Dedifferentiated amniotic fluid mesenchymal stem cell (primary cell): ENCODE measurements at regions not wholly inside any gene's neighbourhood (a gene's known extent, or its start where the extent isn't known, plus 50 kb on each side); places are given as distances from the start of the nearest gene placed in this dataset.

Experiments used
- DNase-seq: peaks from one replicate; pipeline ENCODE4 v3.0.0-alpha.2; 2016; ENCODE audit errors: extremely low spot score

DNA sequence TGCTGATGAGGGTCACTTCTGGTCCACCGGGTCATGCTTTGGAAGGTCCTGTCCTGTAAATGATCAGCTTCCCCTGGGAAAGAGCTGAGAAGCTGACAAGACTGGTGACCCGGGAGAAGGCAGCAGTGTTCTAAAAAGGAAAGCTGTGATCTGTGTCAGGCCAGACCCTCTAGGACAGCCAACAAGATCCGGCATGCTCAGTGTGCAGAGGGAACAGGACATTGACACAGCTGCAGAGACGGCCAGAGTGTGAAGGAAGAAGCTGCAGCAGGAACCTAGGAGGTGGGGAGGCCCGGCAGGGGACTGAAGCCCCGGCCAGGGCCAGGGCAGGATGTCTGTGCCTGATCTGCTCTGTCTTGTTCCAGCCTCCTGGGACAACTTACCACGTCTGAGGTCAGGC, 372.7 kb upstream of the ID2 start:
- DNase-seq, result no peak

DNA sequence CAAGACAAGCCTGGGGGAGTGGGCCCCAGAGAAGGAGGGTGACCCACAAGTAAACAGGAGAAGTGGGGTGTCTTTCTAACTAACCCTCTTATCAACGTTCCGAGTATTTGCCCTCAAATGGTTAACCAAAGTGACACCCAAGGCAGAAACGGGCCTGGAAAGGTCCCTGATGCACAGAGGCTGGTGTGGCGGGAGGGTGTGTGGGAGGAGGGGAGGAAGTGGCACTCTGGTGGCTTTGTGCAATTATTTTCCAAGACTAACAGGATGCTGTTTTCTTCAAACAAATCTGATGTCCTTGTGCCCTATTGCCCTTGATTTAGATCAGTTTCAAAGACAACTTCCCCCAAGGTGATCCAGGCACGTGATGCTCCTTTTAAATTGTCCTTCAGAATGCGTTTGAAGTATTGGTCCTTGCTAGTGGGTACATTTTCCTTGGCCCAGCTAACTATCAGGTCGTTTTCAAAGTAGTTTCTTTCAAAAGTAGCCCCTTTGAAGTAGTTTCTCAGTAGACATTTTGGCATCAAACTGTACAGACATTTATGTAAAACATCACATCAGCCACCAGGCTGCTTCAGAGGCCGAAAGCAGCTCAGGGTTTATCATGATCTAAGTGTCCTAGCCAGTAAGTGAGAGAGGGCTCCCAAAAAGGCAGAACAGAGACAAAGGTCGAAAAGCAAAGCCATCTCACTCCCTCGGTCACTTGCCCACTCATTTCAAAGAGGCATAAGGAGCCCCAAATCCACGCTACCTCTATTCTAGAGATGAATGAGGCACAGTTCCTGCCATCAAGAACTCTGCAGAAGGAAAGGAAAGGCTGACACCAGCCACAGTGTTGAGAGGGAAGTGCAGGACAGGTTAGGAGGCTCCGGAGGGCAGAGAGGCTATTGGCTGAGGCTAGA, 371.1 kb upstream of the ID2 start:
- DNase-seq, result no peak

DNA sequence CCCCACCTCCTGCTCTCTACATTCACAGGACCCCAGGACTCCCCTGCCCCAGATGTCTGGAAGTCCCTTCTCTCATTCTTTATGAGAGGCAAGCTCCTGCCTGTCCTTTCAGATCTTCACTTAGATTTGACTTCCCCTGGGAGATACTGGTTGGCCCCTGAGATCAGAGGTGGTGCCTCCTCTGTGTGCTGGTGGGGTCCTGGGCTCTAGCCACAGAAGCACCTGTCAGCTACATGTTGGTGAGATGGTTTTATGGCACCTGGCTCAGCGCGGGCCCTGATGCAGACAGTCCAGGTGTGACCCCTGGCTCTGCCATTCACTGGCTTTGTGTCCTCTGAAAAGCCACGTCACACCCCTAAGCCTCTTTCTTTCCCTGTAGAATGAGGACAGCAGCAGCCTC, 369.6 kb upstream of the ID2 start:
- no peak for DNase-seq

DNA sequence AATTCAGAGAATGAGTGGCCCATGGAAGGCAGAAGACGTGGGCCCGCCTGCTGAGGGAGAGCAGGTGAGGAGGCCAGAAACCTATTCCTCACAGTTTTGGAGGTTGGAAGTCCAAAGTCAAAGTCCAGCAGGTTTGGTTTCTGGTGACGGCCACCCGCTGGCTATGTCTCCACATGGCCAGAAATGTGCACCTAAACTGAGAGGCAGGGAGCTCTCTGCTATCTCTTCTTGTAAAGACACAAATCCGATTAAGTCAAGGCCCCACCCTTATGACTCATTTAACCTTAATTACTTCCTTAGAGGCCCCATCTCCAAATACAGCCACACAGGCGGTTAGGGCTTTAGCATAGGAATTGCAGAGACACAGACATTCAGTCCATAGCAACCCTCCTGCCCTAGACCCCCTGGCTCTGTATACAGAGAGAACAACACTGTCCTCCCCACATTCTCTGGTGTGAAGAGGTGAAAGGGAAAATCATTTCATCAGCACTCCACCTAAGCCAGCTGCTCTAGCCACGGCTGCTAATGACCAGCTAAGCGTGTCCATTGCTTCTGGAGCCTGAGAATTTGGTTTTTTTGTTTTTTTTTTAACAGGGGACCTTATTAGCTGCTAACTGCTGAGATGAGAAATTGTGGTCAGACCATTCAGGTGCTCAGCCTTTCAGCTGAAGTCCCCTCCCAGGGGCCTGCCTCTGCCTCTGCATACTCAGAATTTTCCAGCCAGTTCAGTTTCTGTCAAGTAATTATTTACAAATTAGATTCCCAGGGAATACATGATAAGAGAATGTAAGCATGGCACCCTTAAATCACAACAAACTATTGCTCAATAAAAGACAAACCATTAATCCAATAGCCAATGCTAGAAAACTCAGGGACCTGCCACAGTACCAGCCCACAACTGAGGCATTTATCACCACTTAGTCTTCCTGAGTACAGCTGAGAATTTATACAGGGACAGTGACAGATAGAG, 368.7 kb upstream of the ID2 start:
- DNase-seq, result no peak

DNA sequence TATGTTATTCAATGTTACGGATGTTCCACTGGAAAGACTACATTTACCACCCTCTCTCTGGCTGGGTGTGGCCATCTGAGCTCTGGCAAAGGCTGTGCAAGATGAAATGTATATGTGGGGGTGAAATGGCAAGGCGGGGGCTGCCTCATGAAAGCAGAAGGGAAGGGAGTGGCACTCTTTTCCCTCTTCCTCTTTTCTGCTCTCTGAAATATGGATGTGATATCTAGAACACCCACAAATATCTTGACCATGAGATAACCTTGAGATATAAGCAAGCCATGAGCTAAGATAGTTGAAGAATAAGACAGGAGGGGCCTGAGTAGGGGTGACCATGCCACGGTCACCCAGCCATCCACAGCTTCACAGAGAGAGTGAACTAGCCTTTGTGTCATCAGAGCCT, 367.8 kb upstream of the ID2 start:
- no peak for DNase-seq

DNA sequence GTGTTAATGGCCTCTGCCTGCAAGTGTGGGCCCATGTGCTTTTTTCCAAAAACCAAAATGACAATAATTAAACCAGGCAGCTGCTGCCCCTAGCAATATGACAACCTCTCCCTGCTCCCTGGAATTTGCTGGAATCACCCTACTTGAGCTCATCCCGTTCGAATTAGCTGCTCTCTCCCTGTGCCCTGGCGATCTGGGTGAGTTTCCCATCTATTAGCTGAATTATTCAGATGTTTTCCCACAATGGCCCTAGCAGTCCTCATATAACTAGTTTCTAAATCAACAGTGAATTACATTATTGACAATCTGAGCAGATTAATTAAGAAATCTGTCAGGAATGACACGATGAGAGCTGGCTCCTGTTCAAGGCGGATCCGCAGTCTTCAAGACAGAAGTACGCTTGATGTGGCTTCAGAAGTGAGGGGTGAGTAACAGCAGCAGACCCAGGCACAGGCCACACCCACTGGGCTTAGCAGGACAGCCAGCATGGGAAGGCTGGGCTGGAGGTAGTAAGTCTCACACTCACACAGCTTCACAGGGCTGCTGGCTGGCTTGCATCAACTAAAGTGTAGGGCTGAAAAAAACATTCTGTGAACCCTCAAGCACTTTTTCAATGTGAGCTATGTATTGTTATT, 366.2 kb upstream of the ID2 start:
- no peak for DNase-seq

DNA sequence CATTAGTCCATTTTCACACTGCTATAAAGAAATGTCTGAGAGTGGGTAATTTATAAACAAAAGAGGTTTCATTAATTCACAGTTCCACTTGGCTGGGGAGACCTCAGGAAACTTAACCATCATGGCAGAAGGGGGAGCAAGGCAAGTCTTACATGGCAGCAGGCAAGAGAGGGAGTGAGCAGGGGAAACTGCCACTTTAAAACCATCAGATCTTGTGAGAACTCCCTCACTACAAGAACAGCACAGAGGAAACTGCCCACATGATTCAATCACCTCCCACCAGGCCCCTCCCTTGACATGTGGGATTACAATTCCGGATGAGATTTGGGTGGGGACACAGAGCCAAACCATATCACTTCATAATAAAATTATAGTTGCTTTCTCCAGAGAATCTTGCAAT, 365.5 kb upstream of the ID2 start:
- no peak for DNase-seq

DNA sequence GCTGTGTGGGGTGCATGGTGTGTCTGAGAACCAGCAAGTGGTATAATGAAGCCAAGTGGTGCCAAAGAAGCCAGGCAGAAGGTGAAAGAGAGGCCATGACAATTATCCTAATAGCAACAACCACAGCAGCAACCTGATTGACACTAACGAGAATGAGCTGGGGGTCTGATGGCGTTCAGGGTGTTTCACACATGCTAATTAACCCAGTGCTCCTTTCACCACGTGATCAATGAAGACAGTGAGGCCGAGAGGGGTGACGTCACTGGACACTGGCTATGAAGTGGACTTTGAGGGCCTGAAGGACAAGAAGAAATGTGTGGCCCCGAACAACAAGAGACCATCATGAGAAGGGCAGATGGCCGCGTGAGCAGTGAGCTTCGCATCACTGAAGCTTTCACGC, 364.4 kb upstream of the ID2 start:
- DNase-seq, result no peak

DNA sequence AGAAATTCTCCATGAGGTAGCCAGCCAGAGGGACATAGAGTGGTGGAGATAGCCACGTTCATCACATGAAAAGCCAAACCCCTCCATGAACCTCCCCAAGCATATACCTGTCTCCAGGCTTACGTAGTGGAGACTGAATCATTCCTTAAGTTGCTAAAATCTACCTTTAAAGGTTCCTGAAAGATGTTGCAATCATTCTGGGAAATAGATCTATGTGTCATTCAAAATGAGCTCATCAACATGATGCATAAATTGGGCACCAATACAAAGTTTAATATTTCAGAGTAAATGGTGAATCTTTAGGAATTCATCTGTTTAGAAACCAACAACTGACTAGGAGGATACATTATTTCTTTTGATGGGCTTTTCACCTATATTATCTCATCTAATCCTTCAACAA, 362.6 kb upstream of the ID2 start:
- no peak for DNase-seq

DNA sequence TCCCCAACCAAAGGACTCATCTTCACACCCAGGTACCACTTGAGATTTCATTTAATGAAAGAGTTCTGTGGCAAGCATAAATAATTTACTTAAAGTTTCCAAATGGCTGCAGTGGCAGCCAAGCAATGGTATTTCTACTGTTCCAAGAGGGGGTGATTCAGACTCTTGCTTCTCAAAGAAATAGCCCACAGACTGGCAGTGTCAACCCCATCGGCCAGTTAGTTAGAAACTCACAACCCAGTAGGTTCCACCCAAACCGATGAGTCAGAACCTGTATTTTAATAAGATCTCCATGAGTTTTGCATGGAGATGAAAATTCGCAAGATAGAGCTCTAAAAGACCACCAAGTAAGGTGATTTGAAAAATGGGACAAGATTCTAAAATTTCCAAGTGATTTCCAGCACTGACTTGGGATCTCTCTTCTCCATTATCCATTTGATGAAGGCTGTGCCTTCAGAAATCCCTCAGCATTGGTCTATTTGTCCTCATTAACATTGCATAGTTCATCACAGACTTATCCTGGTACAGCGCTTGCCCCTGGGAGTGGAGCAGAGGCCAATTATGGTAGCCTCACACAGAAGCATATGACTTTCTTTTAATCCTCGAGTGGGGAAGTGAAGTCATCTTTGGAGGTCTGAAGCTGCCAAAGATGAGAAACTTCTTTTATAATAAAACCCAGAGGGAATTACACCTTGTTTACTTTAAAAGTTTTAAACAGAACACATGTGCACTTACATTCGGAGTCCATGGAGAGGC, 361.4 kb upstream of the ID2 start:
- no peak for DNase-seq

DNA sequence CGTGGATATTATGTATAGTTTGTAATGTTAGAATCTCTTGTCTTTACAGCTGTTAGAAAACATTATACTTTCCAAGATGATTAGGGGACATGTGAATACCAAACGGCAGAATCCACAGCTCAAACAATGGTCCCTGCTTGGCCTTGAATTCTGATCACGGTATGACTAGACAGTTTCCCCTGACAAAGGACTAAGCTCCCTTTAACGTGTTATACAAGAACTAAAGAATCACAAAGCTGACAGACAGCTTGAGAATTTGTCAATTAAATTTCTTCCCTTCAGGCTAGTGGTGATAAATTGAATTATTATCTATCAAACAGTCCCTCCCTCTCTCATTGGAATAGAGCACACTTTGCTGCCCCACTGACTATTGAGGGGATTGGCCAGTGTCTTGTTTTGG, 359.2 kb upstream of the ID2 start:
- no peak for DNase-seq

DNA sequence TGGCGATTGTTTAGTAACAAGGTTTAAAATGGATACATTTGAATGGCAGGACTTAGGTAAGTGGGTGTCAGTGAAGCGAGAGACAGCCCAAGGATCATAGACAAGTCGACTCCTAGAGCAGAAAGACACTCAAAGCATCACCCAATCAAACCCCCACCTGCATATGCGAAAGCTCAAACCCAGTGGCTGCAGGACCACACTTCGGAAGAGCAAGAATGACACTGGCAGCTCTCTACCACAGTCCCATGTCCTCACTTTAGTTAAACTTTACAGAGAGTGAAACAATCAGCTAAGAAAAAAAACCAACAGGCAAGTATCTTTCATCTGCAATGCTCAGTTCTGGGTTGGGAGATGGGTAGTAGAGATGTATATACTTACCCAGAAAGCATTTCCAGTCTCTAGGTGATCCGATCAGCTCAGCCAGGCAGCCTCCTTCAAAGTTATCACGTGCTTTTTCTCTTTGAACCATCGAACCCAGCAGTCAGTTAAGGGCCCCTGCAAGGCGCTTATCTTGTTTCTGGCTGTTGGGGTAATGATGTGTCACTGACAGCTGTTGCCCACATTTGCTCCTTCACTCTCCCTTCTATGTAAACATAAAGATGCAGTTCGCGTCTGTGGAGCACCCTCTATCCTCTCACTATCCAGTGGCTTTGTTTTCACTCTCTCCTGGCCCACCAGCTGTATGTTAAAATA, 357.5 kb upstream of the ID2 start:
- DNase-seq, result no peak

DNA sequence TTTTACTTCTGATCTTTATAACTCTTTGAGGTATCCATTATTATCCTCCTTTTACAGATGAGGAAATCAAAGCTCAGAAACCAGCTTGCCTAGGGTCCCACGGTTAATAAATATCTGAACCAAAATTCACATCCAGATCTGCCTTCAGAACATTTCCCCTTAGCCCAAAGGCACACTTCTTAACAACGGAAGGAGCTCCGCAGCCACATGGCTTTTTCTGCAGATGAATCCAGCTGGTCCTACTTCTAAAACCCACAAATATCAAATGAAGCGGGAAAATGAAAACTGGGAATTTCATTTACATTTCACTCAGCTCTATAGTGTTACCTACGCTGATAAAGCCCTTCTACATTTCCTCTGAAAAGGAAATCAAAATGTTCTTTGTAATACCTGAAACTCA, 357.0 kb upstream of the ID2 start:
- no peak for DNase-seq

DNA sequence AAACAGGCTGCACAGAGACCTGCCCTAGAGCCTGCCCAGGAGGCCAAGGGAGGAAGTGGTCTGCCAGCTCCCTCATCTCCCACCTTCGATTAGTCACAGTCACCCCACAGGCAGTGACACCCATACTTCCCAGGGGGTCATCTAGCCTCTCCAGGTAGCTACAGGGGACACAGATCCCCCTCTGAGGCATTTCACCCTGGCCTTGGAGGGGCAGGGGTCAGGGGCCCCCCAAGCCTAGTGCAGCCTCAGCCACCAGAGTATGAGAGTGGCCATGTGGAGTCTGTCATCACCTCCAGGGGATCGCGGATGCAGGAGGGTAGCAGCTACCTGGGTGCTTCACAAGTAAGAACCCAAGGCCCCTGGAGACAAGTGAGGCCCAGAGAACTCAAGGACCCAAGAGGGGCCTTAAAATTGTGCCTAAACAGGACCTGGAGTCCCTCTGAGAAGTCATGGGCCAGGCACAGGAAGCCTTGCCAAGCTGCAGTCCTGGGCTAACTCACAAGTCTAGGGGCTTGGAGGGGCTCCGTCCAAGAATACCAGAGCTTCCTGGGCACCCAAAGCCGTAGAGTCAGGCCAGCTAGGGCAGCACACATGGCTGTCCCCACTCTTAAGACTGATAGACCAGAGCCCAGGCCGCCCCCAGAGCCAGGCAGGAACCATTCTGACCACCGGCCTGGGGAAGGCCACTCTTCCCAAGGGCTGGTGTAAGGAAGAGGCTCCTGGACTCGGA, 354.3 kb upstream of the ID2 start:
- DNase-seq, result no peak

DNA sequence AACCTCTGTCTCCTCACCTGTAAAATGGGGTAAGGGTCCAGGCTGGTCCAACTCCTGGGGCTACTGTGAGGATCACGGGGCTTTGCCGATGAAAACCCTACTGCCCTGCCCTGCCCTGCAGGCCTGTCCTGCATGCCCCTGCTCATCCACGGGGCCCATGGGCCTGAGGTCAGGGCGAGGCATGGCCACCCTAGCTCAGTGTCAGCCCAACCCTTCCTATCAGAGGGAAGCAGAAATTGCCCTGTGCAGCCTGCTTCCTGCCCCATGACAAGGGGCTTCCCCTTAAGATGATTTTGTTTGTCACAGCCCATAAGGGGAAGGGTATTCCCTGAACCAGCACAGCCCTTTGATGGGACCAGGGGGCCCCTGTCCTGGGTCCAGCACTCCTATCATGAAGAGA, 353.6 kb upstream of the ID2 start:
- DNase-seq, result no peak

DNA sequence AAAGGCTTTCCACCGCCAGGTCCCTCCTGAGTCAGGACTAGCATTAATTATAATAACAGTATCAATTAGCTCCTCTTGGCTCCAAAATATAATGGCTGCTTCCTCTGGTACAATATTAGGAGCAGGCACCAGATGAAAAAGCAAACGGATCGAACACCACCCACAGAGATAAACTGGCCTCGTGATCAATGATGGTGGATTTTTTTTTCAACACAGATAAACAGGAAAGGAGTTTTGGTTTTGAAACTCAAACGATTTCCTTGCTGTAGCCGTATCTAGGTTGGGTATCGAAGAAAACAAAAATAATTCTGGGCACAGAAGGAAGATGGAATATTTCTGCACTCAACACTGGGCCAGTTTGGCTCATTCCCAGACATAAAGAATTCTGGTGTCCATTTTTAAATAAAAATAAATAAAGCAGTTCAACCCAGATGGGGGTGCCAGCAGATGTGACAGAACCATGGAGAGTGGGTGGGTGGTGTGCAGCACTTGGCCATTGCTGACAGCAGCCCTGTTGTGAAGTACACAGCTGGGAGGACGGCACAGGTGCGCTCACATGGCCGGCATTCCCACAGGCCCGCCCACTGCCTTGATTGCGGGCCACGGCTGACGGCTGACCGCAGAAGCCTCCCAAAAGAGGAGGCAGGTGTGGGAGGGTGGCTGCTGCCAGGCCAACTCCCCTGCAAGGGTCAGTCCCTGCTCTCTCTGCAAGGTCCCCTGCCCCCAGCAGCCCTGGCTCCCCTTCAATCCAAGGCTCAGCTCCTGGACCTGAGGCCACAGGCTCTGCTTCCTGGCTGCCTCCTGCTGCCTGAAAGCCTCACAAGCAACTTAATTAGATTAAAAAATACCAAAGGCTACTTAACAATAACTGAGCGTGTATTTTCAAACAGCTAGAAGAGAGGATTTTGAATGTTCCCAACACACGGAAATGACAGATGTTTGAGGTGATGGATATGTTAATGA, 351.9 kb upstream of the ID2 start:
- no peak for DNase-seq

DNA sequence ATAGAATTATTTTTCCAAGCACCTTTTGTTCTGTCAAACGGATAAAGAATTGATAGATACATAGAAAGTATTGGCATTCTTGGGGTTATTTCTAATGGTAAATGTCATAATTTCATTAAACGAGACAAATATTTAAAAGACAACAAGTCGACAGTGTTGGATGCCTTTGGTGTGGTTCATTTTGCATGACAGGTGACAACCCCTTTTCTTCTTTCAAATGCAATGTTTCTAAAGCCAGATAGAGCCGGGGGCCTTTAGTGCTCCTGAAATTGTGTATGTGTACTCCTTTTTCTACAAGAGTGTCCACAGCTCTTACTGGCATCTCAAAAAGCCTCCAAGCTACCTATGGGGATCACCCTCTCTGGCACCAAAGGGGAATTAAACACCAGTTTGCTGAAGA, 350.8 kb upstream of the ID2 start:
- no peak for DNase-seq

DNA sequence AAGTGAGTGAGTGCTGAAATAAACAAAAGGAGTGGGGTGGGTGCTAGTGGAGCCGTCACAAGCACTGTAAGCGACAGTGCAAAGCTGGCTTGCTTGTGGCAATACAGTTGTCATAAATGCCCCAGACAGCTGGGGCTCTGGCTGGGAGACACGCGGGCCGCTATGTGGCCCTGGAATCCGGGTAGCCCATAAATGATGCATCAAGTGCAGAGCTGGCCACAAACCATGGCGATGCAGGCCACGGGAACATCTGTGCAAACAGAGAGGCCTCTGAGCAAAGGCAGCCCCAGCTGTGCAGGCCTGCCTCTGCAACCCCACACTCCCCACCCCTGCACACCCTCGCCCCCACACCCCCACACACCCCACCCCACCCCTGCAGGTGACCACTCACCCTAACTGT, 349.2 kb upstream of the ID2 start:
- no peak for DNase-seq

DNA sequence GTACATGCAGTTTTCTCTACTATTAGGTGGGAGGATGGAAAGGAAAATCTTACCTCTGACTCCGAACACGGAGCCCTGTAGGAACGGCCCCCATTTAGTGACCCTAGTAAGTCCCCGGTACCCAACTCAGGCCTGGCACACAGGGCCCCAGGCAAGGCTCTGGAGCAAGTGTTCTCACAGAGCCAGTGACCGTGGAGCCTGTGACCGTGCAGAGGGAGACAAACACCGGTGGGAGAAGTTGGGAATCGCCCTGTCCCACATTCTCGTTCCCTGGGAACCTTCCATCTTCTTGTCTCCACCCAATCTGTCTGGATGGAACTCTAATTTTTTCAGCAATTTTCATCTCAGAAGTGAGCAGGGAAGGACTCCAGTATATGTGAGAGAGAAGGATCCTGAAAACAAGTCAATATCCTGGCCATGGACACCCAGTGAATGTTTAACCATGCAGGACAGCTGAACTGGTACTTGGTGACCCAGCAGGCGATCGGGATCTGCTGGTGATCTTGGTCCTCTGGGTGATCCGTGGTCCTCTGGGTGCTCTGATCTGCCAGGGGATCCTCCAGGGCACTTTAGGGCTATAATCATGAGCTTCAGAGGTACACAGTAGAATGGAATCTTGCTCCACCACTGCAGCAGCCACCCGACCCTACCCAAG, 348.6 kb upstream of the ID2 start:
- DNase-seq, result no peak
